ENCODE measurements at regions not wholly inside any gene's neighbourhood (a gene's known extent, or its start where the extent isn't known, plus 50 kb on each side); places are given as distances from the start of the nearest gene placed in this dataset.

DNA sequence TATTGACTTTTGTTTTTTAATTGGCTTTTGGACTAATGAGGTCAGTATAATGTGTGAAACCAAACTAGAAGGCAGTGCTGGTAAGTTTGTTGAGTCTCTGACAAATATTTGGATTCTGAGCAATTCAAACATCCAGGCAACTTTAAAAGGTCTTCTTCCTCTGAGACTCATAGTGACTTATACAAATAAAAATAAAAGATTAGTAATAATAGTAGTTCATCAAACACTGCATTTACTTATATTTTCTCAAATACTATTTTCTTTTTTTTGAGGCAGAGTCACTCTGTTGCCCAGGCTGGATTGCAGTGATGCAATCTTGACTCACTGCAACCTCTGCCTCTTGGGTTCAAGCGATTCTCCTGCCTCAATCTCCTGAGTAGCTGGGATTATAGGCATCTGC lies 337.9 kb downstream of the DAD1 start:
- TF ChIP-seq, protein P1, sequence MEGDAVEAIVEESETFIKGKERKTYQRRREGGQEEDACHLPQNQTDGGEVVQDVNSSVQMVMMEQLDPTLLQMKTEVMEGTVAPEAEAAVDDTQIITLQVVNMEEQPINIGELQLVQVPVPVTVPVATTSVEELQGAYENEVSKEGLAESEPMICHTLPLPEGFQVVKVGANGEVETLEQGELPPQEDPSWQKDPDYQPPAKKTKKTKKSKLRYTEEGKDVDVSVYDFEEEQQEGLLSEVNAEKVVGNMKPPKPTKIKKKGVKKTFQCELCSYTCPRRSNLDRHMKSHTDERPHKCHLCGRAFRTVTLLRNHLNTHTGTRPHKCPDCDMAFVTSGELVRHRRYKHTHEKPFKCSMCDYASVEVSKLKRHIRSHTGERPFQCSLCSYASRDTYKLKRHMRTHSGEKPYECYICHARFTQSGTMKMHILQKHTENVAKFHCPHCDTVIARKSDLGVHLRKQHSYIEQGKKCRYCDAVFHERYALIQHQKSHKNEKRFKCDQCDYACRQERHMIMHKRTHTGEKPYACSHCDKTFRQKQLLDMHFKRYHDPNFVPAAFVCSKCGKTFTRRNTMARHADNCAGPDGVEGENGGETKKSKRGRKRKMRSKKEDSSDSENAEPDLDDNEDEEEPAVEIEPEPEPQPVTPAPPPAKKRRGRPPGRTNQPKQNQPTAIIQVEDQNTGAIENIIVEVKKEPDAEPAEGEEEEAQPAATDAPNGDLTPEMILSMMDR (IDR thresholded peaks at IDR 0.05): no peak
- no peak for TF ChIP-seq EZH2 (IDR thresholded peaks at IDR 0.05; ENCODE audit: borderline replicate concordance, insufficient read depth, low read depth, low read length, poor library complexity, severe bottlenecking)
